Cardiac muscle cell (in vitro differentiated cells and primary cell): ENCODE measurements at regions not wholly inside any gene's neighbourhood (a gene's known extent, or its start where the extent isn't known, plus 50 kb on each side); places are given as distances from the start of the nearest gene placed in this dataset.

Experiments used
- DNase-seq, 2 donors: peaks; one replicate each; pipeline versions ENCODE4 v3.0.0 to v3.0.0-alpha.2; 2010 to 2017; ENCODE audit warnings: low read depth in 1 of 2, low spot score in 1 of 2
- H3K27ac ChIP-seq: fragments of 200-600 bp; sonication (generic); 2 replicates; pipeline ENCODE4 v1.5.1; 2016
- H3K27me3 ChIP-seq: fragments of 200-600 bp; sonication (generic); 2 replicates; pipeline ENCODE4 v1.6.0; 2016; ENCODE audit warnings: control low read depth
- H3K36me3 ChIP-seq: fragments of 200-600 bp; sonication (generic); 2 replicates; pipeline ENCODE4 v1.5.1; 2016; ENCODE audit warnings: control low read depth
- H3K4me1 ChIP-seq: fragments of 200-600 bp; sonication (generic); 2 replicates; pipeline ENCODE4 v1.8.1; 2017; ENCODE audit warnings: low read depth, mild to moderate bottlenecking, mixed run types
- H3K4me3 ChIP-seq: fragments of 200-600 bp; sonication (generic); 2 replicates; pipeline ENCODE4 v1.5.1; 2016; ENCODE audit warnings: mild to moderate bottlenecking
- H3K9me3 ChIP-seq: fragments of 200-600 bp; sonication (generic); 2 replicates; pipeline ENCODE4 v1.5.1; 2017; ENCODE audit warnings: low read depth, mild to moderate bottlenecking, control low read depth
- CTCF ChIP-seq: IDR thresholded peaks from 2 replicates; pipeline ENCODE4 v1.5.1; 2012; ENCODE audit warnings: low read depth, mild to moderate bottlenecking, low read length

GRCh38 chr15:53009093-53009492 lies 219.0 kb upstream of the ONECUT1 start:
- Histone ChIP-seq H3K4me3 (no peak overlapping the region), H3K9me3 (no peaks in the 10 kb centered on the region), H3K36me3 (no peaks in the 10 kb centered on the region), H3K27ac (no peak overlapping the region), H3K27me3 (no peaks in the 10 kb centered on the region), H3K4me1 (no peaks in the 10 kb centered on the region)
- TF ChIP-seq CTCF: no peak
- DNase-seq: no peak

- no peak overlapping the region for H3K4me3 ChIP-seq
- no peaks in the 10 kb centered on the region for H3K27me3 ChIP-seq
- no peak for TF ChIP-seq CTCF
- DNase-seq: no peak
- no peaks in the 10 kb centered on the region for H3K36me3 ChIP-seq
- H3K4me1 ChIP-seq: no peaks in the 10 kb centered on the region
- H3K9me3 ChIP-seq: no peaks in the 10 kb centered on the region
- no peak overlapping the region for H3K27ac ChIP-seq
These were observed 210.3 kb upstream of the ONECUT1 start for GRCh38 chr15:53000409-53000808.

- TF ChIP-seq CTCF: no peak
- no peak for DNase-seq
- Histone ChIP-seq H3K36me3 (no peaks in the 10 kb centered on the region), H3K9me3 (no peaks in the 10 kb centered on the region), H3K27ac (no peak overlapping the region), H3K4me1 (no peaks in the 10 kb centered on the region), H3K27me3 (no peaks in the 10 kb centered on the region), H3K4me3 (no peak overlapping the region)
These were observed 207.0 kb upstream of the ONECUT1 start for GRCh38 chr15:52997123-52997522.

- Histone ChIP-seq H3K4me3 (no peak overlapping the region), H3K27me3 (no peaks in the 10 kb centered on the region), H3K4me1 (no peaks in the 10 kb centered on the region), H3K9me3 (no peaks in the 10 kb centered on the region), H3K27ac (no peak overlapping the region), H3K36me3 (no peaks in the 10 kb centered on the region)
- no peak for DNase-seq
- no peak for TF ChIP-seq CTCF
These were observed 204.2 kb upstream of the ONECUT1 start for GRCh38 chr15:52994290-52994689.

- TF ChIP-seq CTCF: no peak
- Histone ChIP-seq H3K4me3 (no peak overlapping the region), H3K27me3 (no peaks in the 10 kb centered on the region), H3K27ac (no peak overlapping the region), H3K9me3 (no peaks in the 10 kb centered on the region), H3K4me1 (no peaks in the 10 kb centered on the region), H3K36me3 (no peaks in the 10 kb centered on the region)
- no peak for DNase-seq
These were observed 194.4 kb upstream of the ONECUT1 start for GRCh38 chr15:52984507-52984906.

GRCh38 chr15:52980446-52980845 lies 190.3 kb upstream of the ONECUT1 start:
- Histone ChIP-seq H3K27ac (no peak overlapping the region), H3K9me3 (no peaks in the 10 kb centered on the region), H3K27me3 (no peaks in the 10 kb centered on the region), H3K4me1 (no peaks in the 10 kb centered on the region), H3K4me3 (no peak overlapping the region), H3K36me3 (no peaks in the 10 kb centered on the region)
- no peak for DNase-seq
- TF ChIP-seq CTCF: no peak
